Embryonic facial prominence (tissue), 1 donor: ENCODE measurements at regions not wholly inside any gene's neighbourhood (a gene's known extent, or its start where the extent isn't known, plus 50 kb on each side); places are given as distances from the start of the nearest gene placed in this dataset.
"Not testable (repeated sequence)": the region's sequence is repeated elsewhere in the genome, so short reads cannot be mapped to it uniquely, and the experiment has no call there.

Source experiments
- DNase-seq: peaks from one replicate; pipeline ENCODE4 v3.0.0-alpha.2; 2016; ENCODE audit errors: extremely low spot score

- no peak for DNase-seq
These were observed 138.6 kb upstream of the LGR5 start for GRCh38 chr12:71300772-71301675.

GRCh38 chr12:71299541-71300376, 139.8 kb upstream of the LGR5 start:
- no peak for DNase-seq

GRCh38 chr12:71297930-71298329, 140.1 kb upstream of the TSPAN8 start:
- no peak for DNase-seq

GRCh38 chr12:71295953-71296352, 138.2 kb upstream of the TSPAN8 start:
- no peak for DNase-seq

GRCh38 chr12:71291746-71292145, 133.9 kb upstream of the TSPAN8 start:
- no peak for DNase-seq

- no peak for DNase-seq
These were observed 126.1 kb upstream of the TSPAN8 start for GRCh38 chr12:71283883-71284282.

GRCh38 chr12:71282925-71283324, 125.1 kb upstream of the TSPAN8 start:
- no peak for DNase-seq

- DNase-seq = no peak
These were observed 124.2 kb upstream of the TSPAN8 start for GRCh38 chr12:71282020-71282419.

- DNase-seq = no peak
These were observed 123.6 kb upstream of the TSPAN8 start for GRCh38 chr12:71281425-71281824.

- no peak for DNase-seq
These were observed 120.1 kb upstream of the TSPAN8 start for GRCh38 chr12:71277866-71278265.

- peak; percentile 6 for DNase-seq
These were observed 118.7 kb upstream of the TSPAN8 start for GRCh38 chr12:71276541-71276940.

- DNase-seq = not testable (repeated sequence)
These were observed 113.0 kb upstream of the TSPAN8 start for GRCh38 chr12:71270794-71271193.

GRCh38 chr12:71270057-71270456, 112.3 kb upstream of the TSPAN8 start:
- no peak for DNase-seq

GRCh38 chr12:71269281-71269598, 111.4 kb upstream of the TSPAN8 start:
- DNase-seq = no peak

GRCh38 chr12:71268598-71269280, 110.9 kb upstream of the TSPAN8 start:
- no peak for DNase-seq

- DNase-seq = no peak
These were observed 108.8 kb upstream of the TSPAN8 start for GRCh38 chr12:71266606-71267005.

- not testable (repeated sequence) for DNase-seq
These were observed 107.9 kb upstream of the TSPAN8 start for GRCh38 chr12:71265731-71266130.

- no peak for DNase-seq
These were observed 104.7 kb upstream of the TSPAN8 start for GRCh38 chr12:71262466-71262865.

- no peak for DNase-seq
These were observed 94.7 kb upstream of the TSPAN8 start for GRCh38 chr12:71252473-71252872.

GRCh38 chr12:71250166-71250565, 92.4 kb upstream of the TSPAN8 start:
- no peak for DNase-seq

- no peak for DNase-seq
These were observed 85.6 kb upstream of the TSPAN8 start for GRCh38 chr12:71243370-71243769.

GRCh38 chr12:71242511-71242910, 84.7 kb upstream of the TSPAN8 start:
- DNase-seq = no peak
